Right atrium auricular region (tissue), 2 donors: ENCODE measurements at regions not wholly inside any gene's neighbourhood (a gene's known extent, or its start where the extent isn't known, plus 50 kb on each side); places are given as distances from the start of the nearest gene placed in this dataset.

Experiments used
- DNase-seq: peaks from one replicate; pipeline ENCODE4 v3.0.0-alpha.2; 2019; ENCODE audit warnings: low spot score
- H3K27ac ChIP-seq, 2 donors: fragments of 200-600 bp; sonication (generic); 1 replicate in 1 of 2; 2 replicates in 1 of 2; pipeline ENCODE4 v1.5.1; 2016 to 2019
- H3K27me3 ChIP-seq, 2 donors: fragments of 200-600 bp; sonication (generic); one replicate each; pipeline versions ENCODE4 v1.5.1 to v1.6.0; 2017 to 2019
- H3K36me3 ChIP-seq: fragments of 200-600 bp; sonication (generic); one replicate; pipeline ENCODE4 v1.5.1; 2016
- H3K4me1 ChIP-seq, 2 donors: fragments of 200-600 bp; sonication (generic); one replicate each; pipeline versions ENCODE4 v1.5.1 to v1.6.0; 2017 to 2019
- H3K4me3 ChIP-seq, 2 donors: fragments of 200-600 bp; sonication (generic); 1 replicate in 1 of 2; 2 replicates in 1 of 2; pipeline ENCODE4 v1.5.1; 2017 to 2019; ENCODE audit warnings: mild to moderate bottlenecking in 1 of 2, moderate library complexity in 1 of 2
- H3K9me3 ChIP-seq, 2 donors: fragments of 200-600 bp; sonication (generic); one replicate each; pipeline ENCODE4 v1.5.1; 2019
- TF ChIP-seq, protein P1 (sequence below), 2 donors: fragments of 200-600 bp; sonication (generic); IDR thresholded peaks; one replicate each; pipeline ENCODE4 v1.5.1; 2019; ENCODE audit warnings: antibody characterized with exemption in 2 of 2

- no peaks in the 10 kb centered on the region for H3K4me1 ChIP-seq
- H3K4me3 ChIP-seq: no peak overlapping the region
- TF ChIP-seq, protein P1, sequence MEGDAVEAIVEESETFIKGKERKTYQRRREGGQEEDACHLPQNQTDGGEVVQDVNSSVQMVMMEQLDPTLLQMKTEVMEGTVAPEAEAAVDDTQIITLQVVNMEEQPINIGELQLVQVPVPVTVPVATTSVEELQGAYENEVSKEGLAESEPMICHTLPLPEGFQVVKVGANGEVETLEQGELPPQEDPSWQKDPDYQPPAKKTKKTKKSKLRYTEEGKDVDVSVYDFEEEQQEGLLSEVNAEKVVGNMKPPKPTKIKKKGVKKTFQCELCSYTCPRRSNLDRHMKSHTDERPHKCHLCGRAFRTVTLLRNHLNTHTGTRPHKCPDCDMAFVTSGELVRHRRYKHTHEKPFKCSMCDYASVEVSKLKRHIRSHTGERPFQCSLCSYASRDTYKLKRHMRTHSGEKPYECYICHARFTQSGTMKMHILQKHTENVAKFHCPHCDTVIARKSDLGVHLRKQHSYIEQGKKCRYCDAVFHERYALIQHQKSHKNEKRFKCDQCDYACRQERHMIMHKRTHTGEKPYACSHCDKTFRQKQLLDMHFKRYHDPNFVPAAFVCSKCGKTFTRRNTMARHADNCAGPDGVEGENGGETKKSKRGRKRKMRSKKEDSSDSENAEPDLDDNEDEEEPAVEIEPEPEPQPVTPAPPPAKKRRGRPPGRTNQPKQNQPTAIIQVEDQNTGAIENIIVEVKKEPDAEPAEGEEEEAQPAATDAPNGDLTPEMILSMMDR (IDR thresholded peaks at IDR 0.05): no peak
- DNase-seq: no peak
- H3K27ac ChIP-seq: peak overlapping the region in 1 of 2 donors; percentile 47
- H3K36me3 ChIP-seq: no peaks in the 10 kb centered on the region
- H3K9me3 ChIP-seq: no peaks in the 10 kb centered on the region
- H3K27me3 ChIP-seq: no peaks in the 10 kb centered on the region
Observed at GRCh38 chr17:63349478-63350000, 96.6 kb downstream of the CYB561 start.

DNA sequence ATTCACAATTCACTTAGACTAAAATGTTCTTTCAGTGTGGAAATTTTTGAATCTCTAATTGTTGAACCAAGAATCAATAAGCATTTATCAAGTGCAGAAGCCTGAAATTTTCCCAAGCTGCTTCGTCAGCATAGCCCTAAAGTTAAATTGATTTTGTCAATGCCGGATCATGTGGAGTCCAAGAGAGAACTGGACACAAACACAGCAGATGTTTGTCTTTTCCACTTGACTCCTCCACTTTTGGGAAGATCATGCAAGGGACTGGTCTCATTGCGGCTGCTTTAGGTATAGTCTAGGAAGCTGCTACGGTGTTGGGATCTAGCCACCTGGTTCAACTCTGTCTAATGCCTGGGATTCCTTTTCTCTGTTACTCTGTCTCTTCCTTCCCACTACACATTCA, 95.7 kb downstream of the CYB561 start:
- no peaks in the 10 kb centered on the region for H3K27me3 ChIP-seq

DNA sequence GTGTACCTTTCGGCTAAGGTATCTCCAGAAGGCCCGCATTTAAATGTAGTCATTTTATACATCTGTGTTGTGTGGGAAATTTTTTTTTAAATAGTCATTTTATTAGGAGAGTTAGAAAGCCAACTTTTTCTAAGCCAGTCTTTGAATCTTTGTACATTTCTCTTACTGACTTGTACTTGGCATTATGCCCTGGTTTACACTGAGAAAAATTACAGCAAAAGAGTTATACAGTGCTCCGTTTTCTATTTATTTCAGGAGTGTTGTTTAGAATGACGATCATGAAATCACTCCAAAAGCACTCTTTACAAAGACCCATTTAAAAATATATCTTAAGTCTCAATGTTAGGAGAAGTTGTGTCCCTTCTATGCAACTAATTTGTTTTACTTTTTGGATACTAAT, 91.8 kb downstream of the CYB561 start:
- H3K36me3 ChIP-seq: no peaks in the 10 kb centered on the region
- DNase-seq: no peak
- no peak overlapping the region for H3K4me3 ChIP-seq
- H3K27me3 ChIP-seq: no peaks in the 10 kb centered on the region
- H3K27ac ChIP-seq: no peak overlapping the region
- TF ChIP-seq, protein P1 (IDR thresholded peaks at IDR 0.05): no peak
- no peaks in the 10 kb centered on the region for H3K9me3 ChIP-seq
- peaks cover 0 to 19% of the 10 kb centered on the region in 2 donors for H3K4me1 ChIP-seq

More for the DNA sequence above, 95.7 kb downstream of the CYB561 start:
- Histone ChIP-seq H3K4me1 (no peaks in the 10 kb centered on the region), H3K27ac (no peak overlapping the region), H3K9me3 (no peaks in the 10 kb centered on the region), H3K4me3 (no peak overlapping the region), H3K36me3 (no peaks in the 10 kb centered on the region)
- DNase-seq: no peak
- TF ChIP-seq, protein P1 (IDR thresholded peaks at IDR 0.05): no peak

DNA sequence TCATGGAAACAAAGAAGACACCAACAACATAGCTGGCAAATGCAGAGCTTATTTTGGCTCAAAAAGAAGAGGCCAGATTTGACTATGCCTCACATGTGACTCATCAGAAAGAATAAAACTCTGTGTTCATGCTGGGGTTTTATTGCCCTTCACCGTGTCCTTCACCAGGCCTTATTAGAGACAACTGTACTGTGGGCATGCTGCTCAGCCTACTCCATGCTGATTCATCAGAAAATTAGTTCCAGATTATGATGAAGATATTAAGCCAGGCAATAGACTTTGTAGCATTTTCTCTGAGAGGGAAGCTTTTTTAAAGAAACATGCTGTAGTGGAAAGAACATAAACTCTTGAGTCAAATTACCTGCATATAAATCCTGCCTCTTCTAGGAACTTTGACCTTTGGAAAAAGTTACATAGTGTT, 89.8 kb downstream of the CYB561 start:
- H3K4me1 ChIP-seq: peaks cover 0 to 19% of the 10 kb centered on the region in 2 donors
- DNase-seq: no peak
- no peaks in the 10 kb centered on the region for H3K36me3 ChIP-seq
- TF ChIP-seq, protein P1 (IDR thresholded peaks at IDR 0.05): no peak
- no peaks in the 10 kb centered on the region for H3K27me3 ChIP-seq
- no peak overlapping the region for H3K4me3 ChIP-seq
- peak overlapping the region; percentile 47 to 56 for H3K27ac ChIP-seq
- H3K9me3 ChIP-seq: no peaks in the 10 kb centered on the region

DNA sequence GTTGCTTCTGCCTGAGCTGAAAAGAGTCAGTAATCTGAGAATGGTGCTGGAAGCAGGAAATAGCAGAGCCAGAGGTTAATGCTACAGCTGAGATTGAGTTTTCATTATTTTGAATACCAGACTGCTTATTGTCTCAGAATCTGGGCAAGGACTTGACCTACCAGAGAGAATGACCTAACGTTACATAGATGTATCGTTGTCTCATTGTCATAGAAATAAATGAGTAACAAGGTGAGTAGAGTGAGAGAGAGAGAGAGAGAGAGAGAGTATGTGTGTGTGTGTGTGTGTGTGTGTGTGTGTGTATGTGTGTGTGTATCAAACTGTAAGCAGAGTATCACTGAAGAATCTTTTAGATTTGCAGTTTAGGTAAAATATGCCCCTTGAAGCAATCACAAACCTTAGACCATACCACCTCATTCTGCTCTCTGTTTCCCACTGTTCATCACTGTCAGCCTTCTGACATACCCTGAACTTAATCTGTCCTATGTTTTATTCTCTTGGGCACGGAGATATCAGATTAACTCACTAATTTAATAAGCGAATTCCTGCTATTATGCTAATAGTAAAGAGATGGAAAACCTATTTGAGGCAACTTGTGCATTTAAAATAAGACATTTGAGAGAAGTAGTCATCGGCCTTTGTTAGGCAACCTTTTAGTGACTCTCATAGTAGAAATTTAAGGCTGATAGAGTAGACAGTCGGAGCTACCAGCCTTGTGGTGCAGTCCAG, 87.8 kb downstream of the CYB561 start:
- Histone ChIP-seq H3K27ac (peak overlapping the region in 1 of 2 donors; percentile 52), H3K4me3 (no peak overlapping the region), H3K27me3 (no peaks in the 10 kb centered on the region), H3K4me1 (peaks cover 0 to 19% of the 10 kb centered on the region in 2 donors), H3K9me3 (no peaks in the 10 kb centered on the region), H3K36me3 (no peaks in the 10 kb centered on the region)
- DNase-seq: no peak
- TF ChIP-seq, protein P1 (IDR thresholded peaks at IDR 0.05): no peak
